HG03025 (cell line): ENCODE measurements at regions not wholly inside any gene's neighbourhood (a gene's known extent, or its start where the extent isn't known, plus 50 kb on each side); places are given as distances from the start of the nearest gene placed in this dataset.
"Not testable (repeated sequence)": the region's sequence is repeated elsewhere in the genome, so short reads cannot be mapped to it uniquely, and the experiment has no call there.

Experiments used
- ATAC-seq: cut with Tn5 transposase; IDR thresholded peaks from one replicate; pipeline ENCODE4 v1.9.1; 2021; ENCODE audit warnings: mild to moderate bottlenecking, moderate library complexity; ENCODE audit not compliant: unreplicated experiment, low FRiP score

- ATAC-seq: no peak
These were observed 484.2 kb upstream of the ATP11B start for GRCh38 chr3:182309120-182309519.

- no peak for ATAC-seq
These were observed 478.0 kb upstream of the ATP11B start for GRCh38 chr3:182315313-182315712.

GRCh38 chr3:182323126-182323700 is 470.1 kb upstream of the ATP11B start:
- ATAC-seq: no peak

GRCh38 chr3:182323898-182324297 is 469.4 kb upstream of the ATP11B start:
- ATAC-seq: no peak

GRCh38 chr3:182325213-182325950 is 467.9 kb upstream of the ATP11B start:
- no peak for ATAC-seq

- no peak for ATAC-seq
These were observed 466.1 kb upstream of the ATP11B start for GRCh38 chr3:182327196-182327681.

GRCh38 chr3:182330646-182331045 is 462.7 kb upstream of the ATP11B start:
- ATAC-seq: no peak

- ATAC-seq: no peak
These were observed 462.0 kb upstream of the ATP11B start for GRCh38 chr3:182331341-182331740.

- ATAC-seq: no peak
These were observed 451.1 kb upstream of the ATP11B start for GRCh38 chr3:182342252-182342651.

- not testable (repeated sequence) for ATAC-seq
These were observed 449.3 kb upstream of the ATP11B start for GRCh38 chr3:182344026-182344425.

- no peak for ATAC-seq
These were observed 444.3 kb upstream of the ATP11B start for GRCh38 chr3:182349051-182349450.

- ATAC-seq: no peak
These were observed 443.3 kb upstream of the ATP11B start for GRCh38 chr3:182349951-182350517.

GRCh38 chr3:182357928-182358327 is 435.4 kb upstream of the ATP11B start:
- ATAC-seq: no peak

GRCh38 chr3:182364323-182364722 is 429.0 kb upstream of the ATP11B start:
- ATAC-seq: no peak

- ATAC-seq: no peak
These were observed 428.3 kb upstream of the ATP11B start for GRCh38 chr3:182364723-182365650.

GRCh38 chr3:182366746-182367145 is 426.6 kb upstream of the ATP11B start:
- ATAC-seq: no peak

GRCh38 chr3:182369861-182370260 is 423.4 kb upstream of the ATP11B start:
- no peak for ATAC-seq

- no peak for ATAC-seq
These were observed 422.4 kb upstream of the ATP11B start for GRCh38 chr3:182370949-182371348.

- no peak for ATAC-seq
These were observed 417.4 kb upstream of the ATP11B start for GRCh38 chr3:182375916-182376315.

- no peak for ATAC-seq
These were observed 411.0 kb upstream of the ATP11B start for GRCh38 chr3:182382112-182382857.
